WTC11 (cell line): ENCODE measurements at regions not wholly inside any gene's neighbourhood (a gene's known extent, or its start where the extent isn't known, plus 50 kb on each side); places are given as distances from the start of the nearest gene placed in this dataset.
A peak's percentile ranks its signal among the peaks of the same experiment; 100 is the strongest.

Experiments
- ATAC-seq: fragments of 200-7000 bp; cut with Tn5 transposase; 2 replicates; pipeline ENCODE4 v1.10.0; 2021; ENCODE audit warnings: mild to moderate bottlenecking, moderate library complexity
- CTCF ChIA-PET: fragments of 300-600 bp; sonication (Branson Sonifier 250); formaldehyde crosslinking; loops from one replicate; lab custom pipeline; 2021; ENCODE audit warnings: antibody characterized with exemption; lab: Charles Lee
- POLR2A ChIA-PET: fragments of 350-600 bp; sonication (Branson Sonifier 250); formaldehyde crosslinking; loops from one replicate; lab custom pipeline; 2021; ENCODE audit warnings: antibody characterized with exemption; lab: Charles Lee
- DNase-seq: peaks from one replicate; pipeline ENCODE4 v3.0.0; 2021; ENCODE audit warnings: low spot score
- H3K27ac Mint-ChIP-seq: 2 replicates; pipeline ENCODE4 v1.8.0; 2021; ENCODE audit warnings: mixed read lengths
- H3K27me3 Mint-ChIP-seq: 2 replicates; pipeline ENCODE4 v1.8.0; 2021; ENCODE audit warnings: low read depth, mild to moderate bottlenecking, moderate library complexity, mixed read lengths
- H3K36me3 Mint-ChIP-seq: 2 replicates; pipeline ENCODE4 v1.8.0; 2021; ENCODE audit warnings: mixed read lengths
- H3K4me1 Mint-ChIP-seq: 2 replicates; pipeline ENCODE4 v1.8.0; 2022; ENCODE audit warnings: mixed read lengths
- H3K4me3 Mint-ChIP-seq: 2 replicates; pipeline ENCODE4 v1.8.0; 2021; ENCODE audit warnings: mild to moderate bottlenecking, moderate library complexity, mixed read lengths
- H3K9me3 Mint-ChIP-seq: 2 replicates; pipeline ENCODE4 v1.8.0; 2021; ENCODE audit warnings: mixed read lengths
- ELF4 ChIP-seq: sonication (generic); formaldehyde crosslinking; IDR thresholded peaks from 2 replicates; pipeline ENCODE4 v1.8.1; 2022; ENCODE audit warnings: low read depth, mild to moderate bottlenecking, moderate library complexity, missing genetic modification reagents
- JAZF1 ChIP-seq: fragments of 250-450 bp; sonication (Bioruptor Pico); IDR thresholded peaks from 2 replicates; pipeline ENCODE4 v1.9.0; 2021; ENCODE audit warnings: moderate library complexity, mild to moderate bottlenecking, inconsistent platforms
- NR1H2 ChIP-seq: sonication (generic); formaldehyde crosslinking; IDR thresholded peaks from 2 replicates; pipeline ENCODE4 v1.9.0; 2021; ENCODE audit warnings: mild to moderate bottlenecking, moderate library complexity, missing genetic modification reagents
- OVOL2 ChIP-seq: fragments of 250-450 bp; sonication (Bioruptor Pico); IDR thresholded peaks from 2 replicates; pipeline ENCODE4 v1.9.0; 2021; ENCODE audit warnings: mild to moderate bottlenecking, borderline replicate concordance
- ZBTB21 ChIP-seq: sonication (generic); formaldehyde crosslinking; IDR thresholded peaks from 2 replicates; pipeline ENCODE4 v1.8.1; 2023; ENCODE audit warnings: mild to moderate bottlenecking, missing genetic modification reagents, borderline replicate concordance
- ZNF263 ChIP-seq: sonication (generic); formaldehyde crosslinking; IDR thresholded peaks from 2 replicates; pipeline ENCODE4 v1.8.1; 2022; ENCODE audit warnings: low read depth, mild to moderate bottlenecking, moderate library complexity, missing genetic modification reagents
- TF ChIP-seq, protein P1 (sequence below): fragments of 250-450 bp; sonication (Bioruptor Pico); IDR thresholded peaks from 2 replicates; pipeline ENCODE4 v1.9.0; 2021; ENCODE audit warnings: mild to moderate bottlenecking
- TF ChIP-seq, protein P2 (sequence below): sonication (generic); formaldehyde crosslinking; IDR thresholded peaks from 2 replicates; pipeline ENCODE4 v1.8.0; 2023; ENCODE audit warnings: missing genetic modification reagents, mild to moderate bottlenecking, borderline replicate concordance
- TF ChIP-seq, protein P3 (sequence below): sonication (generic); formaldehyde crosslinking; IDR thresholded peaks from 2 replicates; pipeline ENCODE4 v1.8.0; 2022; ENCODE audit warnings: mild to moderate bottlenecking, missing genetic modification reagents
- TF ChIP-seq, protein P4 (sequence below): sonication (generic); formaldehyde crosslinking; IDR thresholded peaks from 2 replicates; pipeline ENCODE4 v1.8.1; 2023; ENCODE audit warnings: mild to moderate bottlenecking, moderate library complexity, missing genetic modification reagents
- TF ChIP-seq, protein P5 (sequence below): fragments of 250-450 bp; sonication (Bioruptor Pico); conservative IDR thresholded peaks from 2 replicates; pipeline ENCODE4 v1.9.0; 2021; ENCODE audit warnings: mild to moderate bottlenecking
- TF ChIP-seq, protein P6 (sequence below): sonication (generic); formaldehyde crosslinking; IDR thresholded peaks from 2 replicates; pipeline ENCODE4 v1.8.1; 2022; ENCODE audit warnings: mild to moderate bottlenecking, missing genetic modification reagents, moderate library complexity, borderline replicate concordance
- TF ChIP-seq, protein P7 (sequence below): fragments of 250-450 bp; sonication (Bioruptor Pico); IDR thresholded peaks from 2 replicates; pipeline ENCODE4 v1.9.0; 2021; ENCODE audit warnings: mild to moderate bottlenecking
- TF ChIP-seq, protein P8 (sequence below): sonication (generic); formaldehyde crosslinking; IDR thresholded peaks from 2 replicates; pipeline ENCODE4 v1.8.1; 2022; ENCODE audit warnings: low read depth, missing genetic modification reagents, borderline replicate concordance

DNA sequence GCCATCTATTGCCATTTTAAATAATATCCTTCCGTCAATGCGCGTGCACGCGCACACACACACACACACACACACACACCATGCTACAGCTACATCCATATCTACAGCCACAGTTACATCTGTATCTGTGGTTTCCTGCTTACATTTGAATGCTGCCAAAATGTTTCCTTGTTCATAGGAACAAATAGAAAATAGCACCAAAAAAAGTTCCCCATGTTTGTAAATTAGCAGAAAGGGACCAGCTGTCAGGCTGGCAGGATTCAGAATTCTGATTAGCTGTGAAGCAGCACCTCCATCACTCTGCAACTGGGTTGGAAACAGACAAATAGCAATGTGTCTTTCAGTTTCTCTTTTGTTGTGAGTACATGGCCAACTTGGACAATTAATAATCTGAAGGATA, 601.5 kb downstream of the IRX1 start (continued):
- TF ChIP-seq, protein P1, sequence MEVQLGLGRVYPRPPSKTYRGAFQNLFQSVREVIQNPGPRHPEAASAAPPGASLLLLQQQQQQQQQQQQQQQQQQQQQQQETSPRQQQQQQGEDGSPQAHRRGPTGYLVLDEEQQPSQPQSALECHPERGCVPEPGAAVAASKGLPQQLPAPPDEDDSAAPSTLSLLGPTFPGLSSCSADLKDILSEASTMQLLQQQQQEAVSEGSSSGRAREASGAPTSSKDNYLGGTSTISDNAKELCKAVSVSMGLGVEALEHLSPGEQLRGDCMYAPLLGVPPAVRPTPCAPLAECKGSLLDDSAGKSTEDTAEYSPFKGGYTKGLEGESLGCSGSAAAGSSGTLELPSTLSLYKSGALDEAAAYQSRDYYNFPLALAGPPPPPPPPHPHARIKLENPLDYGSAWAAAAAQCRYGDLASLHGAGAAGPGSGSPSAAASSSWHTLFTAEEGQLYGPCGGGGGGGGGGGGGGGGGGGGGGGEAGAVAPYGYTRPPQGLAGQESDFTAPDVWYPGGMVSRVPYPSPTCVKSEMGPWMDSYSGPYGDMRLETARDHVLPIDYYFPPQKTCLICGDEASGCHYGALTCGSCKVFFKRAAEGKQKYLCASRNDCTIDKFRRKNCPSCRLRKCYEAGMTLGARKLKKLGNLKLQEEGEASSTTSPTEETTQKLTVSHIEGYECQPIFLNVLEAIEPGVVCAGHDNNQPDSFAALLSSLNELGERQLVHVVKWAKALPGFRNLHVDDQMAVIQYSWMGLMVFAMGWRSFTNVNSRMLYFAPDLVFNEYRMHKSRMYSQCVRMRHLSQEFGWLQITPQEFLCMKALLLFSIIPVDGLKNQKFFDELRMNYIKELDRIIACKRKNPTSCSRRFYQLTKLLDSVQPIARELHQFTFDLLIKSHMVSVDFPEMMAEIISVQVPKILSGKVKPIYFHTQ, result no peak
- TF ChIP-seq, all 79 proteins: peak for 0

DNA sequence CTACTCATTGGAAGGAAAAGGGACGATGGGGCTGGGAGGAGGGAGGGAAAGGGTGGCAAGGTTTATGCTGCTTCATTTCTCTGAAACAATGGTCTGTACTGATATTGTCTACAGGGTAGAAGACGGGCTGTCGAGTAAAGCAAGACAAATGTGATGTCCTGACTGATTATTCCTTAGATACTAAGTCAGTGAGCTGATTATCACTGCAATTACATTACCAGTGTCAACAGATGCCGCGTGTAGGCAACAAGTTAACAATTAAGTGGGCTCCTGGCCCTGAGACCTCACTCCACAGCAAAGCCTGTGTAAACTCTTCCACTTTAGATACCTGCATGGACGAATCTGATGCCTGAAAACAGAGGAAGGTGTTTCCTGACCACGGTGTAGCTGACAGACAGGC, 602.8 kb downstream of the IRX1 start:
- Mint-ChIP-seq H3K9me3 (no peaks in the 10 kb centered on the region), H3K36me3 (no peaks in the 10 kb centered on the region), H3K27ac (no peak overlapping the region; the same call in 1 of the 2 replicates), H3K4me1 (peaks cover 42% of the 10 kb centered on the region), H3K4me3 (no peak overlapping the region), H3K27me3 (peaks cover 6% of the 10 kb centered on the region)
- ChIA-PET CTCF (interaction anchor here (0.6 to 1.9 kb wide), 3 partner anchors 97 to 600 kb away, joined by 3 to 20 read pairs (median 10); no protein-coding TSS in a partner anchor), POLR2A (no interaction called here)
- TF ChIP-seq, protein P2, sequence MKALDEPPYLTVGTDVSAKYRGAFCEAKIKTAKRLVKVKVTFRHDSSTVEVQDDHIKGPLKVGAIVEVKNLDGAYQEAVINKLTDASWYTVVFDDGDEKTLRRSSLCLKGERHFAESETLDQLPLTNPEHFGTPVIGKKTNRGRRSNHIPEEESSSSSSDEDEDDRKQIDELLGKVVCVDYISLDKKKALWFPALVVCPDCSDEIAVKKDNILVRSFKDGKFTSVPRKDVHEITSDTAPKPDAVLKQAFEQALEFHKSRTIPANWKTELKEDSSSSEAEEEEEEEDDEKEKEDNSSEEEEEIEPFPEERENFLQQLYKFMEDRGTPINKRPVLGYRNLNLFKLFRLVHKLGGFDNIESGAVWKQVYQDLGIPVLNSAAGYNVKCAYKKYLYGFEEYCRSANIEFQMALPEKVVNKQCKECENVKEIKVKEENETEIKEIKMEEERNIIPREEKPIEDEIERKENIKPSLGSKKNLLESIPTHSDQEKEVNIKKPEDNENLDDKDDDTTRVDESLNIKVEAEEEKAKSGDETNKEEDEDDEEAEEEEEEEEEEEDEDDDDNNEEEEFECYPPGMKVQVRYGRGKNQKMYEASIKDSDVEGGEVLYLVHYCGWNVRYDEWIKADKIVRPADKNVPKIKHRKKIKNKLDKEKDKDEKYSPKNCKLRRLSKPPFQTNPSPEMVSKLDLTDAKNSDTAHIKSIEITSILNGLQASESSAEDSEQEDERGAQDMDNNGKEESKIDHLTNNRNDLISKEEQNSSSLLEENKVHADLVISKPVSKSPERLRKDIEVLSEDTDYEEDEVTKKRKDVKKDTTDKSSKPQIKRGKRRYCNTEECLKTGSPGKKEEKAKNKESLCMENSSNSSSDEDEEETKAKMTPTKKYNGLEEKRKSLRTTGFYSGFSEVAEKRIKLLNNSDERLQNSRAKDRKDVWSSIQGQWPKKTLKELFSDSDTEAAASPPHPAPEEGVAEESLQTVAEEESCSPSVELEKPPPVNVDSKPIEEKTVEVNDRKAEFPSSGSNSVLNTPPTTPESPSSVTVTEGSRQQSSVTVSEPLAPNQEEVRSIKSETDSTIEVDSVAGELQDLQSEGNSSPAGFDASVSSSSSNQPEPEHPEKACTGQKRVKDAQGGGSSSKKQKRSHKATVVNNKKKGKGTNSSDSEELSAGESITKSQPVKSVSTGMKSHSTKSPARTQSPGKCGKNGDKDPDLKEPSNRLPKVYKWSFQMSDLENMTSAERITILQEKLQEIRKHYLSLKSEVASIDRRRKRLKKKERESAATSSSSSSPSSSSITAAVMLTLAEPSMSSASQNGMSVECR, result no peak
- TF ChIP-seq NR1H2 (CRISPR knock-in tag) (no peak), OVOL2 (no peak), ELF4 (CRISPR knock-in tag) (no peak), ZNF263 (CRISPR knock-in tag) (no peak), JAZF1 (CRISPR knock-in tag) (no peak), ZBTB21 (CRISPR knock-in tag) (no peak)
- TF ChIP-seq, protein P3, sequence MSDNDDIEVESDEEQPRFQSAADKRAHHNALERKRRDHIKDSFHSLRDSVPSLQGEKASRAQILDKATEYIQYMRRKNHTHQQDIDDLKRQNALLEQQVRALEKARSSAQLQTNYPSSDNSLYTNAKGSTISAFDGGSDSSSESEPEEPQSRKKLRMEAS (CRISPR knock-in tag), result no peak
- TF ChIP-seq, protein P4, sequence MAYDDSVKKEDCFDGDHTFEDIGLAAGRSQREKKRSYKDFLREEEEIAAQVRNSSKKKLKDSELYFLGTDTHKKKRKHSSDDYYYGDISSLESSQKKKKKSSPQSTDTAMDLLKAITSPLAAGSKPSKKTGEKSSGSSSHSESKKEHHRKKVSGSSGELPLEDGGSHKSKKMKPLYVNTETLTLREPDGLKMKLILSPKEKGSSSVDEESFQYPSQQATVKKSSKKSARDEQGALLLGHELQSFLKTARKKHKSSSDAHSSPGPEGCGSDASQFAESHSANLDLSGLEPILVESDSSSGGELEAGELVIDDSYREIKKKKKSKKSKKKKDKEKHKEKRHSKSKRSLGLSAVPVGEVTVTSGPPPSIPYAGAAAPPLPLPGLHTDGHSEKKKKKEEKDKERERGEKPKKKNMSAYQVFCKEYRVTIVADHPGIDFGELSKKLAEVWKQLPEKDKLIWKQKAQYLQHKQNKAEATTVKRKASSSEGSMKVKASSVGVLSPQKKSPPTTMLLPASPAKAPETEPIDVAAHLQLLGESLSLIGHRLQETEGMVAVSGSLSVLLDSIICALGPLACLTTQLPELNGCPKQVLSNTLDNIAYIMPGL (CRISPR knock-in tag), result no peak
- TF ChIP-seq, protein P5, sequence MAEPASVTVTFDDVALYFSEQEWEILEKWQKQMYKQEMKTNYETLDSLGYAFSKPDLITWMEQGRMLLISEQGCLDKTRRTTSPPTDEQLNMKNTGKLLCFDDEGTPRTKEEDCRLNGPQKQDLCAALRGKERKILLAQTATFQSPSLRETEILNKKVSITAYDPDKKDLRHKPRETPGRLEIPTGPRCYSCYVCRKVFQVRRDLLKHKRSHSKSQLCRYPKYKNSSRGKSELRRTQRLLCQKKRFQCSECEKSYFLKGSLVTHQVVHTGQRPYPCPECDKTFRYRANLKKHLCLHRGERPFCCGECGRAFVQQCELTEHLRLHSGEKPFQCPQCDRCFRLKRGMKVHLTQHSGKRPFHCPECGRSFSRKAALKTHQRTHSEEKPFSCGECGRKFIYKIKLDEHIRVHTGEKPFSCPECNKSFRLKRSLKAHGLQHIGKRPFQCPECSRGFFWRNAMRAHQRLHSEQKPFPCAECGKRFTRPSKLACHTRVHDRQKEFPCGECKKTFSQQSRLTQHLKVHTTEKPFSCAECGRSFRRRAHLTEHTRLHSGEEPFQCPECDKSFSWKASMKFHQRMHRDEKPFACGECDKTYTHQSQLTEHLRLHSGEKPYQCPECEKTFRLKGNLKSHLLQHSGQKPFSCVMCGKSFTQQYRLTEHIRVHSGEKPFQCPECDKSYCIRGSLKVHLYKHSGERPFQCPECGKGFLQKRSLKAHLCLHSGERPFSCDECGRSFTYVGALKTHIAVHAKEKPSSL, result no peak
- TF ChIP-seq, protein P6, sequence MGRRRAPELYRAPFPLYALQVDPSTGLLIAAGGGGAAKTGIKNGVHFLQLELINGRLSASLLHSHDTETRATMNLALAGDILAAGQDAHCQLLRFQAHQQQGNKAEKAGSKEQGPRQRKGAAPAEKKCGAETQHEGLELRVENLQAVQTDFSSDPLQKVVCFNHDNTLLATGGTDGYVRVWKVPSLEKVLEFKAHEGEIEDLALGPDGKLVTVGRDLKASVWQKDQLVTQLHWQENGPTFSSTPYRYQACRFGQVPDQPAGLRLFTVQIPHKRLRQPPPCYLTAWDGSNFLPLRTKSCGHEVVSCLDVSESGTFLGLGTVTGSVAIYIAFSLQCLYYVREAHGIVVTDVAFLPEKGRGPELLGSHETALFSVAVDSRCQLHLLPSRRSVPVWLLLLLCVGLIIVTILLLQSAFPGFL (CRISPR knock-in tag), result no peak
- TF ChIP-seq, protein P7, sequence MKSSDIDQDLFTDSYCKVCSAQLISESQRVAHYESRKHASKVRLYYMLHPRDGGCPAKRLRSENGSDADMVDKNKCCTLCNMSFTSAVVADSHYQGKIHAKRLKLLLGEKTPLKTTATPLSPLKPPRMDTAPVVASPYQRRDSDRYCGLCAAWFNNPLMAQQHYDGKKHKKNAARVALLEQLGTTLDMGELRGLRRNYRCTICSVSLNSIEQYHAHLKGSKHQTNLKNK (CRISPR knock-in tag), result no peak
- TF ChIP-seq, protein P8, sequence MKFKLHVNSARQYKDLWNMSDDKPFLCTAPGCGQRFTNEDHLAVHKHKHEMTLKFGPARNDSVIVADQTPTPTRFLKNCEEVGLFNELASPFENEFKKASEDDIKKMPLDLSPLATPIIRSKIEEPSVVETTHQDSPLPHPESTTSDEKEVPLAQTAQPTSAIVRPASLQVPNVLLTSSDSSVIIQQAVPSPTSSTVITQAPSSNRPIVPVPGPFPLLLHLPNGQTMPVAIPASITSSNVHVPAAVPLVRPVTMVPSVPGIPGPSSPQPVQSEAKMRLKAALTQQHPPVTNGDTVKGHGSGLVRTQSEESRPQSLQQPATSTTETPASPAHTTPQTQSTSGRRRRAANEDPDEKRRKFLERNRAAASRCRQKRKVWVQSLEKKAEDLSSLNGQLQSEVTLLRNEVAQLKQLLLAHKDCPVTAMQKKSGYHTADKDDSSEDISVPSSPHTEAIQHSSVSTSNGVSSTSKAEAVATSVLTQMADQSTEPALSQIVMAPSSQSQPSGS (CRISPR knock-in tag), result no peak
- DNase-seq (no peak), ATAC-seq (peak; percentile 35)
